HG02840 (cell line): ENCODE measurements at regions not wholly inside any gene's neighbourhood (a gene's known extent, or its start where the extent isn't known, plus 50 kb on each side); places are given as distances from the start of the nearest gene placed in this dataset.
"Not testable (repeated sequence)": the region's sequence is repeated elsewhere in the genome, so short reads cannot be mapped to it uniquely, and the experiment has no call there.

ENCODE experiments used
- ATAC-seq: cut with Tn5 transposase; IDR thresholded peaks from one replicate; pipeline ENCODE4 v1.9.1; 2021; ENCODE audit warnings: mild to moderate bottlenecking, moderate library complexity, moderate number of reproducible peaks; ENCODE audit not compliant: unreplicated experiment, low FRiP score

DNA sequence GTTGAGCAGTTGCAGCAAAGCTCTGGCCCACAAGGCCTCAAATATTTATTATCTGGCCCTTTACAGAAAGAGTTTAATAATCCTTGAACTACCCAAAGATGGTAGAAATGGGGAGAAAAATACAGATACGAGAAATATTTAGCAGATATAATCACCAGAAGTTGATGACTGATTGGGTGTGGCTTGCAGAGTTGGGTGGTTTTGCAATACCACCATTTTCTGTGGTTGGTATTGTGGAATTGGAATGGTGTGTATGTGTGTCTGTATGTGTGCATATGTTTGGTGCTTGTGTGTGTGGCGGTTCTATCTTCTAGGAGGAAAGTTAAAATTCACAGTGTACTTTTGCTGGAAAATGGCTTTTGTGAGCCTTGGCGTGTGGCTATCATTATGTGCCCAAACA lies 85.4 kb upstream of the MANSC4 start:
- no peak for ATAC-seq

DNA sequence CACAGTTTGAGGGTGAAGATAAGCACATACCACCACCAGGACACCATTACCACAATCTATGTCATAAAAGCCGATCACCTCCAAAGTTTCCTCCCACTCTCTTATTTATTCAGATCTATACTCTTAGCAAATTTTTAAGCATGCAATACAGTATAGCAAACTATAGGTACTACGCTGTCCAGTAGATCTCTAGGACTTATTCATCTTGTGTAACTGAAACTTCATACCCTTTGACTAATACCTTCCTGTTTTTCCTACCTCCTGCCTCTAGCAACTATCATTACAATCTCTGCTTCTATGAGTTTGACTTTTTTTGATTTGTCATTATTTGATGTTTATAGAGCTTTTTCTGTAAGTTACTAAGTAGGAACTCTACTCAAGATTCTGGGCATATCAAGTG lies 84.5 kb upstream of the MANSC4 start:
- ATAC-seq = no peak

DNA sequence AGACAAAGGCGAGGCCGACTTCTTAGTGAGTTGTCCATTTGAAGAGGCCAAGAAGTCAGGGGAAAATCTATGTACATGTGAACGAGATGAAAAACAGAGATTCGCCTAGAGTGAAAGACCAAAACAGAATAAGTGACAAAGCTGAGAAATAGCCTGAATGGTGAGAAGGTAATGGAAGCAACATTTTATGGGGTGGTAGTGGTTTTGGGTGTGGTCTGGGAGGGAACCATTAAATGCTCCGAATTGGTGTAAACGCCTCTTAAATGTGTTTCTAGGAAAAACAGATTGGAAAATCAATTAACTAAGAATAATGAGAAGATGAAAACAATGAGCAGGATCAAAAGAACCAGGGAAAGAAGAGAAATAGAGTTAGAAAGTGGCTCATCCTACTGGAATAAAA lies 83.8 kb upstream of the MANSC4 start:
- no peak for ATAC-seq

DNA sequence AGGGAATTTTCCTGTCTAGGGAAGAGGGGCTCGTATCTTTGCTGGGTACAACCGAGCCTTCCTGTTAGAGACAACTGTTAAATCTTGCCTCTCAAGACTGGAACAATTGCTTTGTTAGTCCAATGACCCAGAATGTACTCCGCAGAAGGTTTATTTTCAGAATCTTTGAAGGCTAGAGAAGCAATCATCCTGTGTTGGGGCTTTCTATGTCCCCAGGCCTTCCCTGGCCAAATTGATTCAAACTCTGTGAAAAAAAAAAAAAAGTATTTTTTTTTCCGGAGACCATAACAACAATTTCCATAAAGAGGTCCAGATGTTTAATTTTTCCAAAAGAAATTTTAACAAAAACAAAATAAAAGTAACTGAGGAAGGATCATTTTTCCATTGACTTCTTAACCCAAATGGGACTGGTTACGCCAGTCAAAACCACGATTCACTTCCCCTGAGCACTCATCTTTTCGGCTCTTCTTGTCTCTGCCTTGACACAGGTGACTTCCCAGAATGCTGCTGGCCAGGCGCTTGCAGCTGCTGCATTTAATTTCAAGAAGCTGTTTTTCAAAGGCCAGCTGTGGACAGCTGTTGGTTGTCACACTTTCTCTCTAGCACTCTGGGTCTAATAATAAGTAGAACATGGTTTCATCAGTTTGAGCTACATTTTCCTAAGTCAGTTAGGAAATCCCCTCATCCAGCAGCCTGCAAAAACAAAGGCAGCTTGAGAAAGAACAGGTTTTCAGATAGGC lies 81.6 kb upstream of the MANSC4 start:
- ATAC-seq = peak; percentile 90

DNA sequence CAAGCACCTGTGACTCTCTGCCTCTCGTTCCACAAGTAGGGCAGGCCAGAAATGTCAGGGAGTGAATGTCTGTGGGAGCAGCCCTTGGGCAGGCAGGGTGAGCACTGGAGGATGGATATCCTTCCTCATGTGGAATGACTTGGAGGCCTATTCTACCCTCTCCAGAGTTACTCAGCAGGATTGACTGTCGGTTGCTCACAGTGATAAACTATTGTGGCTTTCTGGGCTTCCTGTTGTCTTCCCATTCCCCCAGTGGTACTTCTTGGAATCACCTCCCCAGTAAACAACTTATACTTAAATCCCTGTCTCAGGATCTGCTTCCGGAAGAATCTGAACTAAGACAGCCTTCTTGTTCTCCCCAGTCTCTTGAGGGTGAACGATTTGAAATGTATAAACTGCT lies 79.6 kb upstream of the MANSC4 start:
- no peak for ATAC-seq

DNA sequence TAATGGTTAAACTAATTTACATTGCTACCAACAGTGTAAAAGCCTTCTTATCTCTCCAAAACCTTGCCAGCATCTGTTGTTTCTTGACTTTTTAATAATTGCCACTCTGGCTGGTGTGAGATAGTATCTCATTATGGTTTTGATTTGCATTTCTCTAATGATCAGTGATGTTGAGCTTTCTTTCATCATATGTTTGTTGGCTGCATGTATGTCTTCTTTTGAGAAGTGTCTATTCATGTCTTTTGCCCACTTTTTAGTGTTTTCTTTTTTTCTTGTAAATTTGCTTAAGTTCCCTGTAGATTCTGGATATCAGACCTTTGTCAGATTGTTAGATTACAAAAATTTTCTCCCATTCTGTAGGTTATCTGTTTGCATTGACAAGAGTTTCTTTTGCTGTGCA lies 77.0 kb upstream of the MANSC4 start:
- not testable (repeated sequence) for ATAC-seq

DNA sequence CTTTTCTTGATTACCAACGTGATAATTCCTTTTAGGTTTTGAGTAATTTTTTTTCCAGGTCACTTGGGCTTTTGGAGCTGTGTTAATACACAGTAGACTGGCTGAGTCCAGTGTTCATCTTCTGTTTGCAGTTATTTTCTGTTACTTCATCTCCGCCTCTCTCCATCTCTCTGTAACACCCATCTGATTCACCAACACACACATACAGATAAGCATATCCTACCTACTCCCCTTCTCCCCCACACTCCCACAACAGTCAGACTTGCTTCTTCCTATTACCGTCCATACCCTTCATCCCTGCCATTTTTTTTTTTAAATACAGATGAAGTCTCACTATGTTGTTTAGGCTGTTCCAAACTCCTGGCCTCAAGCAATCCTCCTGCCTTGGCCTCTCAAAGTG lies 72.7 kb upstream of the MANSC4 start:
- no peak for ATAC-seq
